ENCODE measurements at regions not wholly inside any gene's neighbourhood (a gene's known extent, or its start where the extent isn't known, plus 50 kb on each side); places are given as distances from the start of the nearest gene placed in this dataset.

- H3K27ac Mint-ChIP-seq = no peak overlapping the region
- no peaks in the 10 kb centered on the region for H3K9me3 Mint-ChIP-seq
- DNase-seq (ENCODE audit: low spot score) = no peak
- no peak overlapping the region for H3K4me3 Mint-ChIP-seq
- H3K27me3 Mint-ChIP-seq (ENCODE audit: low read depth) = peaks cover 44% of the 10 kb centered on the region
- no peaks in the 10 kb centered on the region for H3K4me1 Mint-ChIP-seq (ENCODE audit: low read depth)
- no peaks in the 10 kb centered on the region for H3K36me3 Mint-ChIP-seq (ENCODE audit: low read depth)
Measured at GRCh38 chr10:3723766-3724165, 61.2 kb downstream of the KLF6 start.

- H3K4me3 Mint-ChIP-seq = no peak overlapping the region
- no peak overlapping the region for H3K27ac Mint-ChIP-seq
- H3K9me3 Mint-ChIP-seq = no peaks in the 10 kb centered on the region
Measured at GRCh38 chr10:3720228-3721019, 64.6 kb downstream of the KLF6 start.

GRCh38 chr10:3719024-3719843 lies 65.8 kb downstream of the KLF6 start:
- no peaks in the 10 kb centered on the region for H3K9me3 Mint-ChIP-seq
- no peak overlapping the region for H3K4me3 Mint-ChIP-seq
- no peaks in the 10 kb centered on the region for H3K36me3 Mint-ChIP-seq (ENCODE audit: low read depth)
- no peak for DNase-seq (ENCODE audit: low spot score)
- no peak overlapping the region for H3K27ac Mint-ChIP-seq
- H3K27me3 Mint-ChIP-seq (ENCODE audit: low read depth) = peaks cover 33% of the 10 kb centered on the region
- H3K4me1 Mint-ChIP-seq (ENCODE audit: low read depth) = no peaks in the 10 kb centered on the region

More at GRCh38 chr10:3720228-3721019, 64.6 kb downstream of the KLF6 start:
- H3K36me3 Mint-ChIP-seq (ENCODE audit: low read depth) = no peaks in the 10 kb centered on the region
- no peak for DNase-seq (ENCODE audit: low spot score)
- H3K27me3 Mint-ChIP-seq (ENCODE audit: low read depth) = peaks cover 40% of the 10 kb centered on the region
- H3K4me1 Mint-ChIP-seq (ENCODE audit: low read depth) = no peaks in the 10 kb centered on the region

GRCh38 chr10:3716093-3716492 lies 68.9 kb downstream of the KLF6 start:
- H3K4me3 Mint-ChIP-seq = no peak overlapping the region
- no peaks in the 10 kb centered on the region for H3K4me1 Mint-ChIP-seq (ENCODE audit: low read depth)
- DNase-seq (ENCODE audit: low spot score) = no peak
- no peaks in the 10 kb centered on the region for H3K36me3 Mint-ChIP-seq (ENCODE audit: low read depth)
- H3K27ac Mint-ChIP-seq = no peak overlapping the region
- H3K9me3 Mint-ChIP-seq = peaks cover 17% of the 10 kb centered on the region
- peaks cover 20% of the 10 kb centered on the region for H3K27me3 Mint-ChIP-seq (ENCODE audit: low read depth)

GRCh38 chr10:3714967-3715366 lies 70.0 kb downstream of the KLF6 start:
- DNase-seq (ENCODE audit: low spot score) = no peak

GRCh38 chr10:3714531-3714930 lies 70.5 kb downstream of the KLF6 start:
- Mint-ChIP-seq H3K4me1 (ENCODE audit: low read depth) (no peaks in the 10 kb centered on the region), H3K27me3 (ENCODE audit: low read depth) (peaks cover 12% of the 10 kb centered on the region), H3K9me3 (peaks cover 21% of the 10 kb centered on the region), H3K36me3 (ENCODE audit: low read depth) (no peaks in the 10 kb centered on the region), H3K27ac (no peak overlapping the region), H3K4me3 (no peak overlapping the region)
- DNase-seq (ENCODE audit: low spot score) = no peak

More at GRCh38 chr10:3714967-3715366, 70.0 kb downstream of the KLF6 start:
- no peak overlapping the region for H3K27ac Mint-ChIP-seq
- H3K27me3 Mint-ChIP-seq (ENCODE audit: low read depth) = peaks cover 12% of the 10 kb centered on the region
- no peaks in the 10 kb centered on the region for H3K4me1 Mint-ChIP-seq (ENCODE audit: low read depth)
- H3K36me3 Mint-ChIP-seq (ENCODE audit: low read depth) = no peaks in the 10 kb centered on the region
- peaks cover 21% of the 10 kb centered on the region for H3K9me3 Mint-ChIP-seq
- no peak overlapping the region for H3K4me3 Mint-ChIP-seq

- H3K9me3 Mint-ChIP-seq = peaks cover 21% of the 10 kb centered on the region
- no peak overlapping the region for H3K4me3 Mint-ChIP-seq
- DNase-seq (ENCODE audit: low spot score) = no peak
- H3K4me1 Mint-ChIP-seq (ENCODE audit: low read depth) = no peaks in the 10 kb centered on the region
- H3K36me3 Mint-ChIP-seq (ENCODE audit: low read depth) = no peaks in the 10 kb centered on the region
- peaks cover 6% of the 10 kb centered on the region for H3K27me3 Mint-ChIP-seq (ENCODE audit: low read depth)
- no peak overlapping the region for H3K27ac Mint-ChIP-seq
Measured at GRCh38 chr10:3712707-3713106, 72.3 kb downstream of the KLF6 start.

- Mint-ChIP-seq H3K27ac (no peak overlapping the region), H3K4me3 (no peak overlapping the region), H3K4me1 (ENCODE audit: low read depth) (no peaks in the 10 kb centered on the region), H3K36me3 (ENCODE audit: low read depth) (no peaks in the 10 kb centered on the region), H3K27me3 (ENCODE audit: low read depth) (peaks cover 5% of the 10 kb centered on the region), H3K9me3 (peaks cover 21% of the 10 kb centered on the region)
- DNase-seq (ENCODE audit: low spot score) = no peak
Measured at GRCh38 chr10:3711918-3712317, 73.1 kb downstream of the KLF6 start.

- Mint-ChIP-seq H3K27ac (no peak overlapping the region), H3K36me3 (ENCODE audit: low read depth) (no peaks in the 10 kb centered on the region), H3K27me3 (ENCODE audit: low read depth) (peaks cover 2% of the 10 kb centered on the region)
Measured at GRCh38 chr10:3710764-3711163, 74.2 kb downstream of the KLF6 start.

GRCh38 chr10:3709456-3710060 lies 75.5 kb downstream of the KLF6 start:
- H3K9me3 Mint-ChIP-seq = peaks cover 21% of the 10 kb centered on the region
- no peak overlapping the region for H3K4me3 Mint-ChIP-seq
- peaks cover 8% of the 10 kb centered on the region for H3K27me3 Mint-ChIP-seq (ENCODE audit: low read depth)
- no peaks in the 10 kb centered on the region for H3K4me1 Mint-ChIP-seq (ENCODE audit: low read depth)
- H3K36me3 Mint-ChIP-seq (ENCODE audit: low read depth) = no peaks in the 10 kb centered on the region
- no peak overlapping the region for H3K27ac Mint-ChIP-seq
- DNase-seq (ENCODE audit: low spot score) = no peak

More at GRCh38 chr10:3710764-3711163, 74.2 kb downstream of the KLF6 start:
- Mint-ChIP-seq H3K4me1 (ENCODE audit: low read depth) (no peaks in the 10 kb centered on the region), H3K9me3 (peaks cover 21% of the 10 kb centered on the region), H3K4me3 (no peak overlapping the region)
- no peak for DNase-seq (ENCODE audit: low spot score)

- Mint-ChIP-seq H3K36me3 (ENCODE audit: low read depth) (no peaks in the 10 kb centered on the region), H3K4me3 (no peak overlapping the region), H3K27ac (no peak overlapping the region)
Measured at GRCh38 chr10:3708852-3709251, 76.2 kb downstream of the KLF6 start.

GRCh38 chr10:3704565-3705325 lies 80.3 kb downstream of the KLF6 start:
- H3K27me3 Mint-ChIP-seq (ENCODE audit: low read depth) = peaks cover 27% of the 10 kb centered on the region
- no peaks in the 10 kb centered on the region for H3K36me3 Mint-ChIP-seq (ENCODE audit: low read depth)
- H3K4me1 Mint-ChIP-seq (ENCODE audit: low read depth) = no peaks in the 10 kb centered on the region

More at GRCh38 chr10:3708852-3709251, 76.2 kb downstream of the KLF6 start:
- peaks cover 21% of the 10 kb centered on the region for H3K9me3 Mint-ChIP-seq
- H3K4me1 Mint-ChIP-seq (ENCODE audit: low read depth) = no peaks in the 10 kb centered on the region
- no peak for DNase-seq (ENCODE audit: low spot score)
- H3K27me3 Mint-ChIP-seq (ENCODE audit: low read depth) = peaks cover 11% of the 10 kb centered on the region

GRCh38 chr10:3702569-3702968 lies 82.4 kb downstream of the KLF6 start:
- Mint-ChIP-seq H3K4me1 (ENCODE audit: low read depth) (no peaks in the 10 kb centered on the region), H3K27ac (no peak overlapping the region), H3K36me3 (ENCODE audit: low read depth) (no peaks in the 10 kb centered on the region), H3K27me3 (ENCODE audit: low read depth) (peaks cover 35% of the 10 kb centered on the region), H3K9me3 (no peaks in the 10 kb centered on the region), H3K4me3 (no peak overlapping the region)
- DNase-seq (ENCODE audit: low spot score) = no peak

More at GRCh38 chr10:3704565-3705325, 80.3 kb downstream of the KLF6 start:
- Mint-ChIP-seq H3K4me3 (no peak overlapping the region), H3K9me3 (no peaks in the 10 kb centered on the region), H3K27ac (no peak overlapping the region)
- DNase-seq (ENCODE audit: low spot score) = no peak
